Chondrocyte (in vitro differentiated cells): ENCODE measurements at regions not wholly inside any gene's neighbourhood (a gene's known extent, or its start where the extent isn't known, plus 50 kb on each side); places are given as distances from the start of the nearest gene placed in this dataset.

Experiments
- DNase-seq: peaks from one replicate; pipeline ENCODE4 v3.0.0; 2021; ENCODE audit warnings: mixed read lengths, low spot score
- H3K27ac Mint-ChIP-seq: one replicate; pipeline ENCODE4 v1.8.0; 2021; ENCODE audit warnings: mild to moderate bottlenecking, moderate library complexity, mixed read lengths; ENCODE audit not compliant: unreplicated experiment
- H3K27me3 Mint-ChIP-seq: 2 replicates; pipeline ENCODE4 v1.8.0; 2021; ENCODE audit warnings: low read depth, mixed read lengths
- H3K36me3 Mint-ChIP-seq: 2 replicates; pipeline ENCODE4 v1.8.0; 2021; ENCODE audit warnings: low read depth, mixed read lengths
- H3K4me1 Mint-ChIP-seq: 2 replicates; pipeline ENCODE4 v1.8.0; 2021; ENCODE audit warnings: low read depth, mild to moderate bottlenecking, mixed read lengths
- H3K4me3 Mint-ChIP-seq: one replicate; pipeline ENCODE4 v1.8.0; 2021; ENCODE audit warnings: mild to moderate bottlenecking, moderate library complexity, mixed read lengths; ENCODE audit not compliant: unreplicated experiment
- H3K9me3 Mint-ChIP-seq: 2 replicates; pipeline ENCODE4 v1.8.0; 2021; ENCODE audit warnings: low read depth, mixed read lengths
- TF ChIP-seq, protein P1 (sequence below): fragments of 200-600 bp; sonication (generic); IDR thresholded peaks from 2 replicates; pipeline ENCODE4 v1.5.0; 2021; ENCODE audit warnings: antibody characterized with exemption, mild to moderate bottlenecking, moderate library complexity

DNA sequence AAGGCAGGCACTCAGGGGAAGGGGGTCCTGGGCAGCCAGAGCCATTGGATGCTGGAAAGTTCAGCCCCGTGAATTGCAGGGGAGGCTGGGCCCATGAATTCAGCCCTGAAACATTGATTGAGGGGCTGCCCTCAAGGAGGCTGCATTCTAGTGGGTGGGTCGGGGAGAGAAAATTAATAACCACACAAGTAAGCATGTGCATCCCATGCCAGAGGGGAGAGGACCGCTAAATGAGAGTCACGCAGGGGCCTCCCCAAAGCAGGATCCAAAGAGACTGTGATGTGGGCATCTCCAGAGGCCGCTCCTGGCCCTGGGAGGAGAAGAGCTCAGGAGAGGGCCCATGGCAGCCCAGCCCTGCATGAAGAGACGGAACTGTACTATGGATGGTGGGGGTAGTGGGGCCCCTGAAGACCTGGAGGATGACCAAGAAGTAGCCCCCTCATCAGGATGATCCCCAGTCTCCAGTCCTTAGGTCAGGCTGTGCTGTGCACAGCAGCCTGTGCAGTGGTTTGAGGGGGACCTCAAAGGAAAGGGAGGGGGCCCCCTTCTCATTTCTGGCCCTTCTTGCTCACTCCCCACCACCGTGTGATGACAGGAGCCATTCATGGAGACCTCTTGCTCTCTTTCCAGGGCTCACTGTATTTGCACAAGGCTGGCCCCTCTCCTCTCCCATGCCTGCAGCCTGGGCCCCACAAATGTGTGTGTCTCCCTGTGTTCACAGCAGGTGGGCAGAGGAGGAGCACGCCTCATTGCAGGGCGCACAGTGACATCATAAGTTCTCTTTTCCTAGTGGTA is 233.6 kb upstream of the IRX1 start:
- Mint-ChIP-seq H3K9me3 (peaks cover 21% of the 10 kb centered on the region), H3K4me3 (no peak overlapping the region), H3K36me3 (no peaks in the 10 kb centered on the region), H3K27me3 (no peaks in the 10 kb centered on the region), H3K4me1 (no peaks in the 10 kb centered on the region), H3K27ac (no peak overlapping the region)
- no peak for DNase-seq
- TF ChIP-seq, protein P1, sequence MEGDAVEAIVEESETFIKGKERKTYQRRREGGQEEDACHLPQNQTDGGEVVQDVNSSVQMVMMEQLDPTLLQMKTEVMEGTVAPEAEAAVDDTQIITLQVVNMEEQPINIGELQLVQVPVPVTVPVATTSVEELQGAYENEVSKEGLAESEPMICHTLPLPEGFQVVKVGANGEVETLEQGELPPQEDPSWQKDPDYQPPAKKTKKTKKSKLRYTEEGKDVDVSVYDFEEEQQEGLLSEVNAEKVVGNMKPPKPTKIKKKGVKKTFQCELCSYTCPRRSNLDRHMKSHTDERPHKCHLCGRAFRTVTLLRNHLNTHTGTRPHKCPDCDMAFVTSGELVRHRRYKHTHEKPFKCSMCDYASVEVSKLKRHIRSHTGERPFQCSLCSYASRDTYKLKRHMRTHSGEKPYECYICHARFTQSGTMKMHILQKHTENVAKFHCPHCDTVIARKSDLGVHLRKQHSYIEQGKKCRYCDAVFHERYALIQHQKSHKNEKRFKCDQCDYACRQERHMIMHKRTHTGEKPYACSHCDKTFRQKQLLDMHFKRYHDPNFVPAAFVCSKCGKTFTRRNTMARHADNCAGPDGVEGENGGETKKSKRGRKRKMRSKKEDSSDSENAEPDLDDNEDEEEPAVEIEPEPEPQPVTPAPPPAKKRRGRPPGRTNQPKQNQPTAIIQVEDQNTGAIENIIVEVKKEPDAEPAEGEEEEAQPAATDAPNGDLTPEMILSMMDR: no peak

DNA sequence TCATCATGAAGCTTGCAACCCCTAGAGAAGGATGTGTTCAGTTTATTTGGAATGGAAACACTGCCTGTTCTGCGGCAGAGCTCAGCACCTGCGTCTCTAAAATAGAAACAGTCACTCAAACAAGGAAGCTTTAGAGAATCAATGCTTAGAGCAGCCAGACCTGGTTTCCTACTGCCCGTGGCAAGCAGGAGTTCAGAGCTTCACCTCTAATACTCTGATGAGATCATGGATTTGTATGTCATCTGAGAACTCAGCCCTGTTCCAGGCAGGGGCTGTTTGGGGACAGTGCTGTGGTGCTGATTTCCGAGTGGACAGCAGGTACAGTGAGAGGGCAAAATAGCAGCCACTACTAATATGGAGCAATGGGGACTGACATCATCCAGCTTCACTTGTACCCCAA is 236.0 kb upstream of the IRX1 start:
- no peak for DNase-seq
- Mint-ChIP-seq H3K27me3 (no peaks in the 10 kb centered on the region), H3K9me3 (peaks cover 21% of the 10 kb centered on the region), H3K36me3 (no peaks in the 10 kb centered on the region), H3K4me1 (no peaks in the 10 kb centered on the region), H3K4me3 (no peak overlapping the region), H3K27ac (no peak overlapping the region)
- TF ChIP-seq, protein P1: no peak

DNA sequence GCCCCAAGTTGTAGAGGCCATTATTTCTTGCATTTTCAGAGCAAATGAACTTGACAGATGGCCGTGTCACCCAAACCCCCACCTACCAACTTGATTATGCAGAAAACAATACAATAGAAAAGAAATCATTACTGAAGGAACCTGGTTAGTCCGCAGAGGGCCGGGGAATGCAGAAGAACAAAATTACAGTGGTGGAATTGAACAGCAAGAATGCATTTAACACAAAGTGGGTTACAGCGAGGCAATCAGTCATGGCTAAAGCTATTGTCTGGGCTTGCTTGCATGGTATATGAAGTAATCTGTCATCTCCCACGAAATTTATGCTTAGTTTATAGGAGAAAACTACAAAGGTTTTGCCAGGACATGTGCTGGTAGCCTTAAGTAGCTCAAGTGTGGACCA is 238.3 kb upstream of the IRX1 start:
- H3K4me1 Mint-ChIP-seq: no peaks in the 10 kb centered on the region
- H3K9me3 Mint-ChIP-seq: peaks cover 19% of the 10 kb centered on the region
- H3K36me3 Mint-ChIP-seq: no peaks in the 10 kb centered on the region
- no peak overlapping the region for H3K4me3 Mint-ChIP-seq
- H3K27ac Mint-ChIP-seq: no peak overlapping the region
- TF ChIP-seq, protein P1: no peak
- H3K27me3 Mint-ChIP-seq: peaks cover 1% of the 10 kb centered on the region
- DNase-seq: no peak

DNA sequence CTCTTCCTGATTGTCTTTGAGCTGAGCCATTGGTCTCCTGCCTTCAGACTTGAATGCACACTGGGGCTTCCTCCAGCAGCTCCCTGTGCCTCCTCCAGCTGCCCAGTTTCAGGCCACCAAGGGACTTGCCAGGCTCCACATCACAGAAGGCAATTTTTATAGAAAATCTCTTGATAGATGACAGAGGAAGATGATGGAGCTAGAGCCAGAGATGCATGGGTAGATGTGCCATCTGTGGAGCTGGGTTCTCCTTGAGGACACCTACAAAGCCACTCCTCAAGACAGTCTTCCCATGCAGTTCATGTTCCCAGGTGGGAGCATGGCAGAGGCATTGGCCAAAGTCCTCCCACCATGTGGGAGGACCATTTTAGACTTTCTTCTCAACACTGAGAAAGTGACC is 239.6 kb upstream of the IRX1 start:
- TF ChIP-seq, protein P1: no peak
- Mint-ChIP-seq H3K27me3 (peaks cover 1% of the 10 kb centered on the region), H3K4me3 (no peak overlapping the region), H3K36me3 (no peaks in the 10 kb centered on the region), H3K4me1 (no peaks in the 10 kb centered on the region), H3K27ac (no peak overlapping the region), H3K9me3 (peaks cover 12% of the 10 kb centered on the region)
- no peak for DNase-seq

DNA sequence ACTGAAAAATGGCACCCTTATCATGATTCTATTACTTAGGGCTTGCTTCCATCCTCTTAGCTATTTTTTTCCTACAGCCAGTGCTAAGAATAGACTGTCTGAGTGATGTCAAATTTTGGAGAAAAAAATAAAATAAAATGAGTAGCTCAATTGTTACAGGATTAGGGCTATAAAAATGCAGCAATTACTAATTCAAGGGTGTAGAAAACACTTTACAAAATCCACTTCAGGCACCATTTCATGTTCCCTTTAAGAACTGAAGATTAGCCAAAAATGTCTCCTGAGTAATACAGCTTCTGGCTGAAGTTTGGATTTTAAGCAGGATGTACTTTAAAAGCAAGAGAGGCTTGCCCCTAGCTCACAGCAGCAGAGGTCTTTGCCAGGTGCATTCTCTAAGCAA is 240.5 kb upstream of the IRX1 start:
- TF ChIP-seq, protein P1: no peak
- H3K4me1 Mint-ChIP-seq: no peaks in the 10 kb centered on the region

More for the DNA sequence above, 240.5 kb upstream of the IRX1 start:
- Mint-ChIP-seq H3K9me3 (peaks cover 9% of the 10 kb centered on the region), H3K4me3 (no peak overlapping the region), H3K27me3 (peaks cover 1% of the 10 kb centered on the region), H3K27ac (no peak overlapping the region), H3K36me3 (no peaks in the 10 kb centered on the region)
- DNase-seq: no peak
